Brain microvascular endothelial cell (primary cell): ENCODE measurements at regions not wholly inside any gene's neighbourhood (a gene's known extent, or its start where the extent isn't known, plus 50 kb on each side); places are given as distances from the start of the nearest gene placed in this dataset.

Experiments used
- DNase-seq: peaks from one replicate; pipeline ENCODE4 v3.0.0-alpha.2; 2020
- H3K27ac ChIP-seq: fragments of 250-450 bp; sonication (Bioruptor Pico); 2 replicates; pipeline ENCODE4 v1.5.1; 2020; ENCODE audit warnings: mild to moderate bottlenecking, moderate library complexity
- H3K27me3 ChIP-seq: fragments of 250-450 bp; sonication (Bioruptor Pico); replicated peaks from 2 replicates; pipeline ENCODE4 v1.5.1; 2020; ENCODE audit warnings: mild to moderate bottlenecking
- H3K36me3 ChIP-seq: fragments of 250-450 bp; sonication (Bioruptor Pico); replicated peaks from 2 replicates; pipeline ENCODE4 v1.5.1; 2020; ENCODE audit warnings: mild to moderate bottlenecking
- H3K4me3 ChIP-seq: 2 replicates; pipeline ENCODE4 v1.5.1; 2011; ENCODE audit warnings: low read depth, mild to moderate bottlenecking, control low read depth, low read length, moderate library complexity
- CTCF ChIP-seq: IDR thresholded peaks from 2 replicates; pipeline ENCODE4 v1.5.1; 2011; ENCODE audit warnings: low read depth, mild to moderate bottlenecking, moderate library complexity, low read length, control low read depth, inconsistent platforms; ENCODE audit errors: missing control alignments
- in situ Hi-C: cut with HindIII; loops from 2 replicates; pipeline ENCODE4 v1.10.0; 2017; ENCODE audit warnings: low sequenced_read_pairs, low pct_ligation_motif_present

DNA sequence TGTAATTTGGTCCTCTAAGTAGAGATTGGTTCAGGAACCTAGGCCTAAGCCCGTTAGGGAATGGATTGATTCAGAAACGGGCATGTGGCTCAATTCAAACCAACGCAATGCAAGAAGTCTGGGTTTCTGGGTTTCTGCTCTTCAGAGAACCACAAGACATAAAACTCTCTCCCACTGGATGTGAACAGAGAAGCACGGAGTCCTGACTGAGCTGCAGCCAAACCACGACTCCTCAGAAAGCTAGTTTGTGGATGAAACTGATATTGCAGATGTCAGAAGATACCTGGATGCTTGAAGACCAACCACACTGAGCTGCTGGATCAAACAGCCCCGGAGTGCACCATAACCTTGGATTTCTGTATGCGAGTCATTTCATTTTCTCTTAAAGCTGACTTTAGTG is 50.0 kb downstream of the SOD2 start:
- Histone ChIP-seq H3K36me3 (no peaks in the 10 kb centered on the region), H3K27me3 (no peaks in the 10 kb centered on the region), H3K4me3 (no peak overlapping the region), H3K27ac (no peak overlapping the region)
- no peak for TF ChIP-seq CTCF
- in situ Hi-C loops = loop anchor here (25.0 kb wide), 1 partner anchor 481 kb away; the partner anchor contains the start of gene FNDC1
- no peak for DNase-seq

DNA sequence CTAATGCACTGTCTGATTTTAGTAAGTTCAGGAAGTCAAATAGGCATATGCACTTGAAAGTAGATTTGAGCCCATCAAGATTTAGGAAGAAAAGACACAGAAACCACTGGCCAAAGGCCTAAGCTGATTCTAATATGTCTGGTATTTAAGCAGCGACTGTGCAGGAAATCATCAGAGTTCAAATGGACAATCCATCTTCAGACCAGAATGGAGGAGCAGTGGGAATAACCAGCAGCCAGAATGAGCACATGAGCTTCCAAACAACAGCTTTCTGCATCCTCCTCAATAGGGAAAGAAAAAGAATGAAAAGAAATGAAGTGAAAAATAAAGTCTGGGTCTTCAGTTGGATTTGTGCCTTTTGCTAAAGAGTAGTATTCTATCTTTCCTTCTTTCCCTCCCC is 50.6 kb downstream of the SOD2 start:
- no peaks in the 10 kb centered on the region for H3K27me3 ChIP-seq
- no peaks in the 10 kb centered on the region for H3K36me3 ChIP-seq
- no peak overlapping the region for H3K4me3 ChIP-seq
- in situ Hi-C loops = loop anchor here (25.0 kb wide), 1 partner anchor 480 kb away; the partner anchor contains the start of gene FNDC1
- TF ChIP-seq CTCF = no peak
- no peak overlapping the region for H3K27ac ChIP-seq
- DNase-seq = no peak

DNA sequence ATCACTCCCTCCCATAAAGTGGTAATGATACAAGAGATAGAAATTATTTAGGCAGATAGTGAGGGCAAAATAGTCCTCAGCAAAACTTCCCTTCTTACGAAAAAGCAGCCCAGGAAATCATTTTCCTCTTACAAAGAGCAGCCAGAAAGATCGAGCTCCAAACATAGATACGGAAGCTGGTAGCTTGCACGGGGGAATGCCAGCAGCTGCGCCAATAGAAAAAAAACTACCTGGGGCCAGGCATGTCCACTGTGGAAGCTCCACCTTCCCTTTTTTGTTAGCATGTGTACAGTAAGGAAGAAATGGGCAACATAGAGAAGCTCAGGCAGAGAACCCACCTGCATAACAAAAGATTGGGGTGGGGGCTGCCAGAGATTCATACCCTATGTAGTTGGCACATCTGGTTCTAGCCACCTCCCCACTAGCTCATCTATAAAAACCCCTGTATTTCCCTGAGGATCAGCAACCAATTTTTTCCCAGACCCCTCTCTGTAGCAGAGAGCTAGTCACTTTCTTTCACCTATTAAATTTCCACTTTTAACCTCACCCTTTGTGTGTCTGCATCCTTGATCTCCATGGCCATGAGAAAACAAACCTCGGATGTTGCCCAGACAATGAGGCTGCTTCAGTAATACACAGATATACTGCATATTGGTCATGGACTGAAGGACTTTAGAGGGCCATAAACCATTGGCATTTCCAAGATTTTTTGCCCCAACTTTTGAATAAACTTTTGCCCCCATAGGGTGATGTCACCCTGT is 52.1 kb downstream of the SOD2 start:
- no peak for TF ChIP-seq CTCF
- DNase-seq = no peak
- no peak overlapping the region for H3K4me3 ChIP-seq
- in situ Hi-C loops = loop anchor here (25.0 kb wide), 1 partner anchor 479 kb away; the partner anchor contains the start of gene FNDC1
- no peaks in the 10 kb centered on the region for H3K36me3 ChIP-seq
- H3K27me3 ChIP-seq = no peaks in the 10 kb centered on the region
- no peak overlapping the region for H3K27ac ChIP-seq

DNA sequence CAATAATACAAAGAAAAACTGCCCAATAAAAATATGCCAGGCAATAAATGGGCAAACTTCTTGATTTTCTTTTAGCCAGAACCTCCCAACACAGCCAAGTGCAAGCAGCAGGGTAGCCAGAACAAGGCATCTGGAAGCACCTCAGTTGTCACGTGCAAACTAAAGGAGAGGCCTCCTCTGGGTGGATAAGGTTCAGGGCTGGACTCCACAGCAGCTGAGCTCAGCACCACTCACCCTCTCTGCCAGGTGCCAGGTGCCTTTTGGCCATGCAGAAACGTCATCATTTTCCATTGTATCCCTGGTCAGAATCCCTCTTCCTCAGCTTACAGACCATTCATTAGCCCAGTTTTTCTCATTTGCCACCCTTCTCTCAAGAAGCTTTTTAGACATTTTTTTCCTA is 52.7 kb downstream of the SOD2 start:
- Histone ChIP-seq H3K27me3 (no peaks in the 10 kb centered on the region), H3K27ac (no peak overlapping the region), H3K4me3 (no peak overlapping the region), H3K36me3 (no peaks in the 10 kb centered on the region)
- DNase-seq = no peak
- in situ Hi-C loops = loop anchor here (25.0 kb wide), 1 partner anchor 478 kb away; the partner anchor contains the start of gene FNDC1
- TF ChIP-seq CTCF = no peak

- in situ Hi-C loops = loop anchor here (25.0 kb wide), 1 partner anchor 477 kb away; the partner anchor contains the start of gene FNDC1
- no peak overlapping the region for H3K4me3 ChIP-seq
- no peaks in the 10 kb centered on the region for H3K27me3 ChIP-seq
- H3K36me3 ChIP-seq = no peaks in the 10 kb centered on the region
- DNase-seq = no peak
- no peak for TF ChIP-seq CTCF
- H3K27ac ChIP-seq = no peak overlapping the region
These were observed 53.3 kb downstream of the SOD2 start for GRCh38 chr6:159639721-159640120.
